ENCODE measurements at regions not wholly inside any gene's neighbourhood (a gene's known extent, or its start where the extent isn't known, plus 50 kb on each side); places are given as distances from the start of the nearest gene placed in this dataset.

GRCh38 chr4:30153427-30153826 is 566.7 kb upstream of the PCDH7 start:
- TF ChIP-seq POLR2AphosphoS5 (IDR thresholded peaks at IDR 0.05; ENCODE audit: low read depth, low read length), result no peak
- TF ChIP-seq TAF1 (IDR thresholded peaks at IDR 0.05; ENCODE audit: borderline replicate concordance, insufficient read depth, low read length), result no peak

All from PFSK-1 (cell line).